Right atrium auricular region (tissue), 2 donors: ENCODE measurements at regions not wholly inside any gene's neighbourhood (a gene's known extent, or its start where the extent isn't known, plus 50 kb on each side); places are given as distances from the start of the nearest gene placed in this dataset.

Experiments used
- DNase-seq: peaks from one replicate; pipeline ENCODE4 v3.0.0-alpha.2; 2019; ENCODE audit warnings: low spot score
- H3K27ac ChIP-seq, 2 donors: fragments of 200-600 bp; sonication (generic); 1 replicate in 1 of 2; 2 replicates in 1 of 2; pipeline ENCODE4 v1.5.1; 2016 to 2019
- H3K27me3 ChIP-seq, 2 donors: fragments of 200-600 bp; sonication (generic); one replicate each; pipeline versions ENCODE4 v1.5.1 to v1.6.0; 2017 to 2019
- H3K36me3 ChIP-seq: fragments of 200-600 bp; sonication (generic); one replicate; pipeline ENCODE4 v1.5.1; 2016
- H3K4me1 ChIP-seq, 2 donors: fragments of 200-600 bp; sonication (generic); one replicate each; pipeline versions ENCODE4 v1.5.1 to v1.6.0; 2017 to 2019
- H3K4me3 ChIP-seq, 2 donors: fragments of 200-600 bp; sonication (generic); 1 replicate in 1 of 2; 2 replicates in 1 of 2; pipeline ENCODE4 v1.5.1; 2017 to 2019; ENCODE audit warnings: mild to moderate bottlenecking in 1 of 2, moderate library complexity in 1 of 2
- H3K9me3 ChIP-seq, 2 donors: fragments of 200-600 bp; sonication (generic); one replicate each; pipeline ENCODE4 v1.5.1; 2019
- CTCF ChIP-seq, 2 donors: fragments of 200-600 bp; sonication (generic); IDR thresholded peaks; one replicate each; pipeline ENCODE4 v1.5.1; 2019; ENCODE audit warnings: antibody characterized with exemption in 2 of 2

DNA sequence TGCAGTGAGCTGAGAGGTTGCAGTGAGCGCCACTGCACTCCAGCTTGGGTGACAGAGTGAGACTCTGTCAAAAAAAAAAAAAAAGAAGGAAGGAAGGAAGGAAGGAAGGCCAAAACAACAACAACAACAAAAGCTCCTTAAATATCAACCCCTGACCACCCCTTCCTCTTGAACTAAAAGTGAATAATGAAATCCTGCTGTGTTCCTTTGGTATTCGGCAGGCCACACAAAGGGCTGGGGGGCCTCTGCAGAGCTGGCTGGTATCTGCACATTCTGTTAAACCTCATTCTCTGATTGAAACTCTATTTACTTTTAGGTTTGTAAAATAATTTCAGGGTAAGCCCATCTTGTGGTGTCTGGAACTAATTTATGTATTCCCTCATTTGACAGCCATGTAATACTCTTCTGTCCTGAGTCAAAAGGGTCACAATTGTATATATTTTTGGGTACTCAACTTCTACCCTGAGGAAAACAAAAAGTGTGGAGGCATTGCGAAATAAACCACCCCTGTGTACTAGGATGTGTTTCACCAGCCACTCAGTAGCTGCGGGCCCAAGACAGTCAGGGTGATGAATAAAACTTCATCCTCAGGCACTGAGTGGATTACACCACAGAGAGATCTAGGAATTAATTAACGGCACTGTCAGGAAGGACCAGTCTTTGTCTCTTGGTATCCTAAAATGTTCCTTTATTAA lies 446.4 kb upstream of the PFKP start:
- DNase-seq, result no peak
- Histone ChIP-seq H3K4me1 (no peaks in the 10 kb centered on the region), H3K27ac (no peak overlapping the region), H3K27me3 (no peaks in the 10 kb centered on the region), H3K4me3 (no peak overlapping the region), H3K9me3 (no peaks in the 10 kb centered on the region), H3K36me3 (no peaks in the 10 kb centered on the region)
- no peak for TF ChIP-seq CTCF (IDR thresholded peaks at IDR 0.05)

DNA sequence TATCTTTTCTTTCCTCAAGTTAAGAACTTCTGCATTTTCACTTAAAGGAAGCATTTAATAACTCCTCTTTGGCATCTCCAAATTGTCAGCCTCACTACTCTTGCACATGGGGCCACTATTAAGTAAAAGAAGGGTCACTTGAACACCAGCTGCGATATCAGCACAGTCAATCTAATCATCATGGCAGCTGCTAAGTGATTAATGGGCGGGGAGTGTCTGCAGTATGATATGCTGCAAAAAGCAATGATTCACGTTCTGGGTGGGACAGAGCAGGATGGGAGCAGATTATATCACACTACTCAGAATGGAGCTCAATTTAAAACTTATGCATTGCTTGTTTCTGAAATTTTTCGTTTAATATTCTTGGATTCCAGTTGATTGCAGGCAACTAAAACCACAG lies 447.4 kb upstream of the PFKP start:
- H3K4me3 ChIP-seq, result no peak overlapping the region
- no peak for DNase-seq
- H3K4me1 ChIP-seq, result no peaks in the 10 kb centered on the region
- H3K27me3 ChIP-seq, result no peaks in the 10 kb centered on the region
- no peaks in the 10 kb centered on the region for H3K9me3 ChIP-seq
- TF ChIP-seq CTCF (IDR thresholded peaks at IDR 0.05), result no peak
- no peak overlapping the region for H3K27ac ChIP-seq
- no peaks in the 10 kb centered on the region for H3K36me3 ChIP-seq

DNA sequence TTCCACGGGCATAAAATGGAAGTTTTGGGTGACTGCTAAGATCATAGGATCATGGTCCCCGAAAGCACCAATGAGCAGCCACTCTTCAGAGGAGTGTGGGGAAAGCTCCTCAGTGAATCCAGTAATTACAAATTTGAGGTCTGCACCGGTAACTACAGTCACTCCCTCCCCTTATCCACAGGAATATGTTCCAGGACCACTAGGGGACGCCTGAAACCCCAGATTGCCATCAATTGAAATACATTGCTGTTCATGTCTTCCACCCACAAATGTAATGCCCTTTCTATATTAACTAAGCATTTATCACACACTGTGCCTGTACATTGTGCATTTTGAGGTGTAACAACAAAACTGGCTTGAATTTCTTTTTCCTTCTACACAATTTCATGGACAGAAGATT lies 447.9 kb upstream of the PFKP start:
- DNase-seq, result no peak
- H3K4me1 ChIP-seq, result no peaks in the 10 kb centered on the region
- H3K27me3 ChIP-seq, result no peaks in the 10 kb centered on the region
- H3K4me3 ChIP-seq, result no peak overlapping the region
- H3K27ac ChIP-seq, result no peak overlapping the region
- no peak for TF ChIP-seq CTCF (IDR thresholded peaks at IDR 0.05)
- no peaks in the 10 kb centered on the region for H3K9me3 ChIP-seq
- no peaks in the 10 kb centered on the region for H3K36me3 ChIP-seq

- H3K27me3 ChIP-seq, result no peaks in the 10 kb centered on the region
- no peaks in the 10 kb centered on the region for H3K36me3 ChIP-seq
- no peak for DNase-seq
- H3K9me3 ChIP-seq, result no peaks in the 10 kb centered on the region
- no peaks in the 10 kb centered on the region for H3K4me1 ChIP-seq
- no peak overlapping the region for H3K4me3 ChIP-seq
- H3K27ac ChIP-seq, result no peak overlapping the region
- no peak for TF ChIP-seq CTCF (IDR thresholded peaks at IDR 0.05)
These were observed 448.7 kb upstream of the PFKP start for GRCh38 chr10:2618690-2619089.

- H3K9me3 ChIP-seq, result peaks cover 0 to 8% of the 10 kb centered on the region in 2 donors
- H3K36me3 ChIP-seq, result no peaks in the 10 kb centered on the region
- H3K27ac ChIP-seq, result no peak overlapping the region
- DNase-seq, result no peak
- H3K4me3 ChIP-seq, result no peak overlapping the region
- no peak for TF ChIP-seq CTCF (IDR thresholded peaks at IDR 0.05)
- no peaks in the 10 kb centered on the region for H3K27me3 ChIP-seq
- no peaks in the 10 kb centered on the region for H3K4me1 ChIP-seq
These were observed 451.1 kb upstream of the PFKP start for GRCh38 chr10:2616215-2616614.

GRCh38 chr10:2611603-2612002 lies 455.7 kb upstream of the PFKP start:
- Histone ChIP-seq H3K9me3 (peaks cover 0 to 8% of the 10 kb centered on the region in 2 donors), H3K36me3 (no peaks in the 10 kb centered on the region), H3K4me3 (no peak overlapping the region), H3K4me1 (no peaks in the 10 kb centered on the region), H3K27ac (no peak overlapping the region), H3K27me3 (no peaks in the 10 kb centered on the region)
- no peak for DNase-seq
- no peak for TF ChIP-seq CTCF (IDR thresholded peaks at IDR 0.05)
